WTC11 (cell line): ENCODE measurements at regions not wholly inside any gene's neighbourhood (a gene's known extent, or its start where the extent isn't known, plus 50 kb on each side); places are given as distances from the start of the nearest gene placed in this dataset.

ENCODE experiments used
- ATAC-seq: fragments of 200-7000 bp; cut with Tn5 transposase; 2 replicates; pipeline ENCODE4 v1.10.0; 2021; ENCODE audit warnings: mild to moderate bottlenecking, moderate library complexity
- CTCF ChIA-PET: fragments of 300-600 bp; sonication (Branson Sonifier 250); formaldehyde crosslinking; loops from one replicate; lab custom pipeline; 2021; ENCODE audit warnings: antibody characterized with exemption; lab: Charles Lee
- POLR2A ChIA-PET: fragments of 350-600 bp; sonication (Branson Sonifier 250); formaldehyde crosslinking; loops from one replicate; lab custom pipeline; 2021; ENCODE audit warnings: antibody characterized with exemption; lab: Charles Lee
- DNase-seq: peaks from one replicate; pipeline ENCODE4 v3.0.0; 2021; ENCODE audit warnings: low spot score
- H3K27ac Mint-ChIP-seq: 2 replicates; pipeline ENCODE4 v1.8.0; 2021; ENCODE audit warnings: mixed read lengths
- H3K27me3 Mint-ChIP-seq: 2 replicates; pipeline ENCODE4 v1.8.0; 2021; ENCODE audit warnings: low read depth, mild to moderate bottlenecking, moderate library complexity, mixed read lengths
- H3K36me3 Mint-ChIP-seq: 2 replicates; pipeline ENCODE4 v1.8.0; 2021; ENCODE audit warnings: mixed read lengths
- H3K4me1 Mint-ChIP-seq: 2 replicates; pipeline ENCODE4 v1.8.0; 2022; ENCODE audit warnings: mixed read lengths
- H3K4me3 Mint-ChIP-seq: 2 replicates; pipeline ENCODE4 v1.8.0; 2021; ENCODE audit warnings: mild to moderate bottlenecking, moderate library complexity, mixed read lengths
- H3K9me3 Mint-ChIP-seq: 2 replicates; pipeline ENCODE4 v1.8.0; 2021; ENCODE audit warnings: mixed read lengths
- ARID4B ChIP-seq: sonication (generic); formaldehyde crosslinking; IDR thresholded peaks from 2 replicates; pipeline ENCODE4 v1.8.0; 2023; ENCODE audit warnings: missing genetic modification reagents, mild to moderate bottlenecking, borderline replicate concordance
- ATF6 ChIP-seq: sonication (generic); formaldehyde crosslinking; IDR thresholded peaks from 2 replicates; pipeline ENCODE4 v1.8.1; 2023; ENCODE audit warnings: mild to moderate bottlenecking, missing genetic modification reagents
- E2F1 ChIP-seq: sonication (generic); formaldehyde crosslinking; IDR thresholded peaks from 2 replicates; pipeline ENCODE4 v1.8.0; 2022; ENCODE audit warnings: mild to moderate bottlenecking, missing genetic modification reagents
- EMX1 ChIP-seq: fragments of 250-450 bp; sonication (Bioruptor Pico); IDR thresholded peaks from 2 replicates; pipeline ENCODE4 v1.8.0; 2021; ENCODE audit warnings: mild to moderate bottlenecking
- ESRRA ChIP-seq: sonication (generic); formaldehyde crosslinking; IDR thresholded peaks from 2 replicates; pipeline ENCODE4 v1.8.1; 2022; ENCODE audit warnings: mild to moderate bottlenecking, missing genetic modification reagents, borderline replicate concordance
- ETV6 ChIP-seq: sonication (generic); formaldehyde crosslinking; IDR thresholded peaks from 2 replicates; pipeline ENCODE4 v1.8.1; 2022; ENCODE audit warnings: mild to moderate bottlenecking, missing genetic modification reagents
- FOXP1 ChIP-seq: sonication (generic); formaldehyde crosslinking; IDR thresholded peaks from 2 replicates; pipeline ENCODE4 v1.8.0; 2022; ENCODE audit warnings: missing genetic modification reagents, mild to moderate bottlenecking, moderate library complexity, borderline replicate concordance
- FOXP4 ChIP-seq: sonication (generic); formaldehyde crosslinking; IDR thresholded peaks from 2 replicates; pipeline ENCODE4 v1.8.0; 2022; ENCODE audit warnings: mild to moderate bottlenecking, missing genetic modification reagents
- GRHL2 ChIP-seq: fragments of 250-450 bp; sonication (Bioruptor Pico); IDR thresholded peaks from 2 replicates; pipeline ENCODE4 v1.8.0; 2022; ENCODE audit warnings: mild to moderate bottlenecking, moderate library complexity; ENCODE audit not compliant: insufficient replicate concordance, severe bottlenecking
- HMGA2 ChIP-seq: fragments of 250-450 bp; sonication (Bioruptor Pico); IDR thresholded peaks from 2 replicates; pipeline ENCODE4 v1.4.0; 2021; ENCODE audit warnings: mild to moderate bottlenecking, moderate library complexity
- HMGXB4 ChIP-seq: sonication (generic); formaldehyde crosslinking; IDR thresholded peaks from 2 replicates; pipeline ENCODE4 v1.8.1; 2023; ENCODE audit warnings: mild to moderate bottlenecking, moderate library complexity, missing genetic modification reagents
- JAZF1 ChIP-seq: fragments of 250-450 bp; sonication (Bioruptor Pico); IDR thresholded peaks from 2 replicates; pipeline ENCODE4 v1.9.0; 2021; ENCODE audit warnings: moderate library complexity, mild to moderate bottlenecking, inconsistent platforms
- NR3C1 ChIP-seq: sonication (generic); formaldehyde crosslinking; conservative IDR thresholded peaks from 2 replicates; pipeline ENCODE4 v1.8.1; 2023; ENCODE audit warnings: low read depth, mild to moderate bottlenecking, missing genetic modification reagents
- PRRX2 ChIP-seq: fragments of 250-450 bp; sonication (Bioruptor Pico); IDR thresholded peaks from 2 replicates; pipeline ENCODE4 v1.8.0; 2021; ENCODE audit warnings: mild to moderate bottlenecking
- SMAD3 ChIP-seq: sonication (generic); formaldehyde crosslinking; IDR thresholded peaks from 2 replicates; pipeline ENCODE4 v1.8.0; 2022; ENCODE audit warnings: missing genetic modification reagents, mild to moderate bottlenecking, borderline replicate concordance
- SMAD4 ChIP-seq: sonication (generic); formaldehyde crosslinking; IDR thresholded peaks from 2 replicates; pipeline ENCODE4 v1.8.0; 2022; ENCODE audit warnings: mild to moderate bottlenecking, missing genetic modification reagents
- TCF7 ChIP-seq: sonication (generic); formaldehyde crosslinking; IDR thresholded peaks from 2 replicates; pipeline ENCODE4 v1.8.0; 2022; ENCODE audit warnings: mild to moderate bottlenecking, low read depth, missing genetic modification reagents, moderate library complexity
- ZBTB21 ChIP-seq: sonication (generic); formaldehyde crosslinking; IDR thresholded peaks from 2 replicates; pipeline ENCODE4 v1.8.1; 2023; ENCODE audit warnings: mild to moderate bottlenecking, missing genetic modification reagents, borderline replicate concordance
- ZBTB43 ChIP-seq: sonication (generic); formaldehyde crosslinking; IDR thresholded peaks from 2 replicates; pipeline ENCODE4 v1.8.1; 2023; ENCODE audit warnings: mild to moderate bottlenecking, missing genetic modification reagents
- ZNF121 ChIP-seq: sonication (generic); formaldehyde crosslinking; IDR thresholded peaks from 2 replicates; pipeline ENCODE4 v1.8.0; 2023; ENCODE audit warnings: missing genetic modification reagents
- ZNF263 ChIP-seq: sonication (generic); formaldehyde crosslinking; IDR thresholded peaks from 2 replicates; pipeline ENCODE4 v1.8.1; 2022; ENCODE audit warnings: low read depth, mild to moderate bottlenecking, moderate library complexity, missing genetic modification reagents

GRCh38 chr20:22925613-22925983 is 109.5 kb upstream of the SSTR4 start:
- ATAC-seq (no peak), DNase-seq (no peak)
- Mint-ChIP-seq H3K9me3 (no peaks in the 10 kb centered on the region), H3K27ac (no peak overlapping the region), H3K4me1 (peaks cover 5% of the 10 kb centered on the region; the same call in 1 of the 2 replicates), H3K4me3 (no peak overlapping the region), H3K36me3 (no peaks in the 10 kb centered on the region), H3K27me3 (no peaks in the 10 kb centered on the region; the same call in 1 of the 2 replicates)
- ChIA-PET CTCF (no interaction called here), POLR2A (no interaction called here)
- TF ChIP-seq ZNF263 (CRISPR knock-in tag) (no peak), SMAD3 (CRISPR knock-in tag) (no peak), FOXP4 (CRISPR knock-in tag) (no peak), EMX1 (CRISPR knock-in tag) (no peak)

GRCh38 chr20:22927537-22927936 is 107.6 kb upstream of the SSTR4 start:
- POLR2A ChIA-PET = no interaction called here
- no peaks in the 10 kb centered on the region for H3K9me3 Mint-ChIP-seq
- CTCF ChIA-PET = no interaction called here
- ATAC-seq (no peak), DNase-seq (no peak)
- H3K36me3 Mint-ChIP-seq = no peaks in the 10 kb centered on the region
- TF ChIP-seq ESRRA (CRISPR knock-in tag) = no peak
- no peak for TF ChIP-seq ARID4B (CRISPR knock-in tag)
- no peak for TF ChIP-seq JAZF1
- no peak for TF ChIP-seq HMGXB4
- TF ChIP-seq E2F1 (CRISPR knock-in tag) = no peak
- TF ChIP-seq HMGA2 (CRISPR knock-in tag) = no peak
- TF ChIP-seq ETV6 (CRISPR knock-in tag) = no peak
- no peak for TF ChIP-seq FOXP1 (CRISPR knock-in tag)
- TF ChIP-seq GRHL2 = no peak
- TF ChIP-seq ZNF121 = no peak
- TF ChIP-seq ZBTB43 (CRISPR knock-in tag) = no peak
- TF ChIP-seq ATF6 (CRISPR knock-in tag) = no peak
- no peak for TF ChIP-seq SMAD4 (CRISPR knock-in tag)
- TF ChIP-seq PRRX2 = no peak
- TF ChIP-seq NR3C1 (CRISPR knock-in tag) = no peak
- TF ChIP-seq TCF7 (CRISPR knock-in tag) = no peak
- TF ChIP-seq ZBTB21 (CRISPR knock-in tag) = no peak
- no peaks in the 10 kb centered on the region; the same call in 1 of the 2 replicates for H3K27me3 Mint-ChIP-seq
- H3K4me3 Mint-ChIP-seq = no peak overlapping the region
- H3K27ac Mint-ChIP-seq = no peak overlapping the region
- H3K4me1 Mint-ChIP-seq = peaks cover 5% of the 10 kb centered on the region; the same call in 1 of the 2 replicates
